ENCODE measurements at regions not wholly inside any gene's neighbourhood (a gene's known extent, or its start where the extent isn't known, plus 50 kb on each side); places are given as distances from the start of the nearest gene placed in this dataset.

DNA sequence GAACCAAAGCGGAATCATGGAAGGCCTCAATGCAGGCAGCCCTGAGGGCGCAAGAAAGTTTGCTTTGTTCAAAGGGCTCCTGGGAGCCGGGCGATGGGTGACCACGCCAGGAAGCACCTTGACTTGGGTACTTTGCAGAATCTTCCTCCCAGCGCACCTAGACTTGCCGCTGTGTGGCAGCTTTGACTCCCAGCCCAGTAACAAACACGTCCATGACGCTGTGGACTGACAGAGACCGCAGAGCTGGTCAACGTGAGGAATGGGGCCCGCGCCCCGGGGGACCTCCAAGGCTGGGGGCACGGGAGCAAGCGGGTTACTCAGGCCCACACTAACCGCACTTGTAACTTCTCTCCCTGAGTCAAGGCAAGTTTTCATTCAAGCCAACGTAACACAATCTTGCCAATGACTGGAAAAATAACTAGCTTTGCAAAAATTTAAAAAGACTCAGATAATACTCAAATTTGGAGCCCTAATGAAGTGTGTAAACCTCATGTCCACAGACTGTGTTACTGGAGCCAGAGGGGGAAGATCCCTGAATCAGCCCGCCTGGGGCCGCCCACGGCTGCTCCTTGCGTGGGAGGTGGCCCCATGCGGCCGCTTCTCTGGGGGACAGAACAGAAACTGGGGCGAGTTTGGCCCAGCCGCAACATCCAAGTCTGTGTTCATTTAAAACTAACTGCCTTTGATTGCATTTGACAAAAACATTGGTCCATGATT lies 130.8 kb downstream of the DNAJB6 start:
- H3K4me3 ChIP-seq (ENCODE audit: low read depth, low read length), result no peak overlapping the region
- TF ChIP-seq, protein P1, sequence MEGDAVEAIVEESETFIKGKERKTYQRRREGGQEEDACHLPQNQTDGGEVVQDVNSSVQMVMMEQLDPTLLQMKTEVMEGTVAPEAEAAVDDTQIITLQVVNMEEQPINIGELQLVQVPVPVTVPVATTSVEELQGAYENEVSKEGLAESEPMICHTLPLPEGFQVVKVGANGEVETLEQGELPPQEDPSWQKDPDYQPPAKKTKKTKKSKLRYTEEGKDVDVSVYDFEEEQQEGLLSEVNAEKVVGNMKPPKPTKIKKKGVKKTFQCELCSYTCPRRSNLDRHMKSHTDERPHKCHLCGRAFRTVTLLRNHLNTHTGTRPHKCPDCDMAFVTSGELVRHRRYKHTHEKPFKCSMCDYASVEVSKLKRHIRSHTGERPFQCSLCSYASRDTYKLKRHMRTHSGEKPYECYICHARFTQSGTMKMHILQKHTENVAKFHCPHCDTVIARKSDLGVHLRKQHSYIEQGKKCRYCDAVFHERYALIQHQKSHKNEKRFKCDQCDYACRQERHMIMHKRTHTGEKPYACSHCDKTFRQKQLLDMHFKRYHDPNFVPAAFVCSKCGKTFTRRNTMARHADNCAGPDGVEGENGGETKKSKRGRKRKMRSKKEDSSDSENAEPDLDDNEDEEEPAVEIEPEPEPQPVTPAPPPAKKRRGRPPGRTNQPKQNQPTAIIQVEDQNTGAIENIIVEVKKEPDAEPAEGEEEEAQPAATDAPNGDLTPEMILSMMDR (conservative IDR thresholded peaks at IDR 0.05; ENCODE audit: low read depth, low read length), result no peak
- no peak for DNase-seq (ENCODE audit: low read depth)

DNA sequence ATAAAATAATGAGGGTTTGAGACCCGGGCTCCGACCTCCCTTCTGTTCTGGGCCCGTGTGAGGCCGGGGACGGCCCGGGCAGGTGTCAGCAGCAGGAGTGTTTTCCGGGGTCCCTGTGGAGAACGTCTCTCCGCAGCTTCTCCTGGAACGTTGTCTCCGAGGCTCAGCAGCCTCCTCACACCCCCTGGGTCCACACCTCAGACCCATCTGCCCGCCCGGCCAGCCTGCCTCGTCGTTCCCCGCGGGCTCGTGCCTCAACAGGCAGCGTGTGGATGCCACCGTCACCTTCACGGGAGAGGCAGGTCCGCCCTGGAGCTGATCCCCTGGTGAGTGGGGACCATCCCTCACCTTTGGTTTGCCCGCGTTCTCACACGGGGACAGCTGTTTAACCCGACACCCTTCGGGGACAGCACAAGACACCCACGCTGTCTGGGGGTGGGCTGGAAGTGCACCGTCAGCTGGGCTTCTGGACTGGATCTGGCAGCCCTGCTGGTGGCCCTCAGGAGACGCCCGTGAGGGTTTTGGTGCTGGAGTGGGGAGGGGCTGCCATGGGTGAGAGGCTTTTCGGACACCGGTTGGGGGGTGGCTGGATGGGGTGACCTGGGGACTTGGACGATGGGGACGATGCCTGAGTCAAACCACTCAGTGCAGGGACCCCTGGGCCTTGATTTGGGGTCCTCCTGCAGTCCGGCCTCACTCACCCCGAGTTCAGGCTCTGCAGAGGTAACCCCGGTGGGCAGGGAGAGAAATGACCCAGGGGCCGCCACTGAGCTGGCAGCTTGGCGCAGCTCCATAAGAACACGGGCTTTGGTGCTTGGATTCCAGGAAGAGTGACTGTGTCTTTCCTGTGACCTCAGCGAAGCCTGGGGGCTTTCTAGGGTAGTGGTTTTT lies 131.7 kb downstream of the DNAJB6 start:
- DNase-seq (ENCODE audit: low read depth), result no peak
- TF ChIP-seq, protein P1 (conservative IDR thresholded peaks at IDR 0.05; ENCODE audit: low read depth, low read length), result no peak

DNA sequence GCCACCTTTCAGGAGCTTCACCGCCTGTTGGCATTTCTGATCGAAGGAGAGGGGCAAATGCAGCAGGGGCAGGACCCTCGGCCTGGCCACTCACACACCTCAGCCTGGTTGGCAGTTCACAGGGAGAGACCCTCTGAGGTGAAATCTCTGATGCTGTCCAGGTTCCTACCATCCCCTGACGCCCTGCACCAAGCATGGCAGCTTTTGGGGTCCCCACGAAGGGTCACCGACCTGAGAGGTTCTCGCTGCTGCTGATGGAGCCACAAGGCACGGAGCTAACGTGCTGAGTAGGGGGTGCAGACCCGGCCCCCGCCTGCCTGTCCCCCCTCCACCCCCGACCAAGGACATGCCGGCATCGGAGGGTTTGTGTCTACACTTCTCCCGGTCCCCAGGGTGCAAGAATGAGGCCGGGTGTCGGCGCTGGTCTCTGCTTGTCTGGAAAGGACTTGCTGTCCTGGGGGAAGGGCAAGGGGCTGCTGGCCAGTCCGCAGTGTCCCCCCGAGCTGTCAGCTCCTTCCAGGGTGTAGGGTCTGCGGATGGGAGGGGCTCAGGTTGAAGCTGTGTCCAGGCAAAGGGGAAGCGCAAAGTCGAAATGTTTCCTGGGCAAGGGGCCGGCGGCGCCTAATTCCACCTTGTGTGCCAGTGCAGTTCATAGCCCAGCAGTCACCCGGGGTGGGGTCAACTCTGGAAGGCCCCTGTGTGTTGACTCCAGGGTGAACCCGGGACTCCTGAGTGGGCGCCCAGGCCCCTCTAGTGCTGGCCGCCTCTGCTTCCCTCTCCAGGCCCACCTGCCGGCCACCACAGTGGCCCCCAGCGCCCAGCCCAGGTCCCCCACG lies 132.6 kb downstream of the DNAJB6 start:
- TF ChIP-seq, protein P1 (conservative IDR thresholded peaks at IDR 0.05; ENCODE audit: low read depth, low read length), result no peak
- no peak for DNase-seq (ENCODE audit: low read depth)
- no peak overlapping the region for H3K4me3 ChIP-seq (ENCODE audit: low read depth, low read length)

More for the DNA sequence above, 131.7 kb downstream of the DNAJB6 start:
- H3K4me3 ChIP-seq (ENCODE audit: low read depth, low read length), result no peak overlapping the region

DNA sequence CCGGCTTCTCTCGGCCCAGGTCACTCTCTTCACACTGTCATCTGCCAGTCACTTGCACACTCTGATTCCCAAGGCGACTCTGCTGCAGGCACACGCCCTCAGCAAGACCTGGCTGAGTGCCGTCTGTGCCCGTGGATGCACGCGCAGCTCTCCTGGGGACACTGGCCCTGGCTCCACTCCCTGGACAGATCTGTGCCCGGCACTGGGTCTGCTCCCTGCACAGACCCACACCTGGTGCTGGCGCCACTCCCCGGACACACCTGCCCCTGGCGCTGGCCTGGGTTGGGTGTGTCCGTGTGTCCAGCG lies 133.2 kb downstream of the DNAJB6 start:
- DNase-seq (ENCODE audit: low read depth), result no peak
- H3K4me3 ChIP-seq (ENCODE audit: low read depth, low read length), result no peak overlapping the region
- TF ChIP-seq, protein P1 (conservative IDR thresholded peaks at IDR 0.05; ENCODE audit: low read depth, low read length), result no peak

DNA sequence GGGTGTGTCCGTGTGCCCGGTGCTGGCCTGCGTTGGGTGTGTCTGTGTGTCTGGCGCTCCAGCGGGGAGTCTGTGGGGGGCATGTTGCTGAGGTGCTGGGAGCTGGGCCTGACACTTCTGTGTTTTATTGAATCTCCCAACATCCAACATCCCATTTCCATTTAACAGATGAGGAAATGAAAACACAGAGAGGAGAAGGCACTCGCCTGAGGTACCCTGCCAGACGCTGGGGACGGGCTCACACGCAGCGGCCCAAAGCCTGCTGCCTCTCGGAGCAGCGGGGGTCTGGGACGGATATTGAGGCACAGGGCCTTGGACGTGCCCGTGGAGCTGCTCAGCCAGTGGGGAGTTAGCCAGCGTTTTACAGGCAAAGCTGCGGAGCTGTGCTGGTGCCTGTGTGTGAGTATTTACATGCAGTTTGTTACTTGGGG lies 133.9 kb downstream of the DNAJB6 start:
- TF ChIP-seq, protein P1 (conservative IDR thresholded peaks at IDR 0.05; ENCODE audit: low read depth, low read length), result no peak
- no peak for DNase-seq (ENCODE audit: low read depth)
- no peak overlapping the region for H3K4me3 ChIP-seq (ENCODE audit: low read depth, low read length)

DNA sequence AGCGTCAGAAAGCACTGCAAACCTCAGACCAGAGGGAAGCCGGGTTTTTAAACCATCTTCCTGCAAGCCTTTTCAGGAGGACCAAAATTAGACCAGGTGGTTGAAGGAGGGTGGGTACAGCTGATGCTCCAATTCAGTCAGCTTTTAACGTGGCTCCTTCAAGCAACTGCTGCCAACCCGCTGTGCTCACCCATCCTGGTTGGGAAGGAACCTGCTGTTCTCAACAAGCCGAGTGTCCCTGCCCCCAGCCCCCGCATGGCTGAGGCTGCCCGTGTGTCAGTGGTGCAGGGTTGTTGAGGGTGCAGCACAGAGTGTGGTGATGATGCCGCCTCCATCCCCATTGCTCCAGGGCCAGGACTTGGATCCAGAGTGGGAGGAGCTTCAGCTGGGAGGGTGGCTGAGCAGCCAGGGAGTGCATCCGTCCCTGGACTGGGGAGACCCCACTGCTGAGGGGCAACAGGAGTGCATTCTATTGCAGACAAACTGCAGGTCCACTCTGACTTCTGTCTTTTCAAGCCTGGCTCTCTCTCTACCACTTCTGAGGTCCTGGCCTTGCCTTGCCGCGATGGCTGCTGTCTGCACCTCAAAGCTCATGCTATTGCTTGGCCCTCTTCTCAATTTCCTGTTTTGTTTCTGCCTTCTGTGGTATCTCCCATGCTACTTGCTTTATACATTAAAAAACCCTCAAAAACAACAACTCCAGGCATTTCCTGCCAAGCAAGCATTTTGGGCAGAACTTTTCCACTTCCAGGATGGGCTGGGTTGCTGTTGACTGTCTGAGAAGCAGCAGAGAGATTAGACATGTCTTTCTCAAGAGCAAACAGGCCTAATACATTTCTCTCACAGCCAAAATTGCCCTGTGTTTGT lies 134.7 kb downstream of the DNAJB6 start:
- no peak overlapping the region for H3K4me3 ChIP-seq (ENCODE audit: low read depth, low read length)
- TF ChIP-seq, protein P1 (conservative IDR thresholded peaks at IDR 0.05; ENCODE audit: low read depth, low read length), result no peak
- DNase-seq (ENCODE audit: low read depth), result no peak

Data from epithelial cell of proximal tubule (primary cell).